Ecto neural progenitor cell (in vitro differentiated cells): ENCODE measurements at regions not wholly inside any gene's neighbourhood (a gene's known extent, or its start where the extent isn't known, plus 50 kb on each side); places are given as distances from the start of the nearest gene placed in this dataset.
"Not testable (repeated sequence)": the region's sequence is repeated elsewhere in the genome, so short reads cannot be mapped to it uniquely, and the experiment has no call there.

ENCODE experiments used
- DNase-seq: peaks from one replicate; pipeline ENCODE4 v3.0.0-alpha.2; 2018; ENCODE audit warnings: low spot score

GRCh38 chr4:67332627-67333026, 212.7 kb downstream of the CENPC start:
- no peak for DNase-seq

GRCh38 chr4:67328393-67328792, 216.9 kb downstream of the CENPC start:
- no peak for DNase-seq

- DNase-seq, result no peak
Observed at GRCh38 chr4:67328018-67328278, 217.4 kb downstream of the CENPC start.

GRCh38 chr4:67327245-67328017, 217.9 kb downstream of the CENPC start:
- peak; percentile 52 for DNase-seq

GRCh38 chr4:67325791-67326190, 219.5 kb downstream of the CENPC start:
- DNase-seq, result no peak

- no peak for DNase-seq
Observed at GRCh38 chr4:67320645-67321044, 224.7 kb downstream of the CENPC start.

- DNase-seq, result not testable (repeated sequence)
Observed at GRCh38 chr4:67319607-67320006, 225.7 kb downstream of the CENPC start.

- DNase-seq, result not testable (repeated sequence)
Observed at GRCh38 chr4:67300497-67301185, 244.7 kb downstream of the CENPC start.

GRCh38 chr4:67292636-67293035, 252.7 kb downstream of the CENPC start:
- DNase-seq, result no peak

GRCh38 chr4:67292045-67292444, 253.3 kb downstream of the CENPC start:
- no peak for DNase-seq

- no peak for DNase-seq
Observed at GRCh38 chr4:67291644-67292043, 253.7 kb downstream of the CENPC start.

- peak; percentile 61 for DNase-seq
Observed at GRCh38 chr4:67288964-67289363, 256.3 kb downstream of the CENPC start.

GRCh38 chr4:67286724-67287123, 258.6 kb downstream of the CENPC start:
- no peak for DNase-seq

- no peak for DNase-seq
Observed at GRCh38 chr4:67282749-67283148, 262.6 kb downstream of the CENPC start.

GRCh38 chr4:67275179-67275750, 270.0 kb downstream of the CENPC start:
- DNase-seq, result no peak

- DNase-seq, result not testable (repeated sequence)
Observed at GRCh38 chr4:67274671-67275070, 270.6 kb downstream of the CENPC start.

GRCh38 chr4:67273666-67274065, 271.6 kb downstream of the CENPC start:
- DNase-seq, result no peak

- DNase-seq, result no peak
Observed at GRCh38 chr4:67261971-67262370, 283.3 kb downstream of the CENPC start.

GRCh38 chr4:67256388-67257043, 288.8 kb downstream of the CENPC start:
- no peak for DNase-seq

- no peak for DNase-seq
Observed at GRCh38 chr4:67250131-67250896, 295.0 kb downstream of the CENPC start.

- DNase-seq, result no peak
Observed at GRCh38 chr4:67236788-67237187, 308.5 kb downstream of the CENPC start.

- DNase-seq, result no peak
Observed at GRCh38 chr4:67236318-67236717, 309.0 kb downstream of the CENPC start.
